ENCODE measurements at regions not wholly inside any gene's neighbourhood (a gene's known extent, or its start where the extent isn't known, plus 50 kb on each side); places are given as distances from the start of the nearest gene placed in this dataset.

- WGBS: 81% methylated on average over 2 of the region's 2 CpGs
- no peaks in the 10 kb centered on the region for H3K27me3 ChIP-seq (replicated peaks; ENCODE audit: insufficient read depth)
- no peak overlapping the region for H3K4me3 ChIP-seq
- intact Hi-C loops (cut with DNase I): no loop called here
- TF ChIP-seq POLR2A (IDR thresholded peaks at IDR 0.05) (no peak), CTCF (IDR thresholded peaks at IDR 0.05) (no peak), POLR2AphosphoS5 (IDR thresholded peaks at IDR 0.05) (no peak)
- H3K4me1 ChIP-seq (replicated peaks): no peaks in the 10 kb centered on the region
- no peak for DNase-seq (ENCODE audit: low spot score)
- no peaks in the 10 kb centered on the region for H3K36me3 ChIP-seq
- peak overlapping the region in 1 of 2 donors; percentile 42 for H3K27ac ChIP-seq
- H3K9me3 ChIP-seq: no peaks in the 10 kb centered on the region
Measured at GRCh38 chr5:57698086-57698485, 215.5 kb upstream of the ACTBL2 start.

- no peaks in the 10 kb centered on the region for H3K36me3 ChIP-seq
- no peaks in the 10 kb centered on the region for H3K9me3 ChIP-seq
- no peak overlapping the region for H3K4me3 ChIP-seq
- 63% methylated on average over 4 of the region's 4 CpGs for WGBS
- H3K27me3 ChIP-seq (replicated peaks; ENCODE audit: insufficient read depth): no peaks in the 10 kb centered on the region
- peak overlapping the region in 1 of 2 donors; percentile 42 for H3K27ac ChIP-seq
- no peaks in the 10 kb centered on the region for H3K4me1 ChIP-seq (replicated peaks)
- intact Hi-C loops (cut with DNase I): no loop called here
- DNase-seq (ENCODE audit: low spot score): no peak
- no peak for TF ChIP-seq POLR2A (IDR thresholded peaks at IDR 0.05)
- no peak for TF ChIP-seq CTCF (IDR thresholded peaks at IDR 0.05)
- no peak for TF ChIP-seq POLR2AphosphoS5 (IDR thresholded peaks at IDR 0.05)
Measured at GRCh38 chr5:57696825-57697570, 214.4 kb upstream of the ACTBL2 start.

DNA sequence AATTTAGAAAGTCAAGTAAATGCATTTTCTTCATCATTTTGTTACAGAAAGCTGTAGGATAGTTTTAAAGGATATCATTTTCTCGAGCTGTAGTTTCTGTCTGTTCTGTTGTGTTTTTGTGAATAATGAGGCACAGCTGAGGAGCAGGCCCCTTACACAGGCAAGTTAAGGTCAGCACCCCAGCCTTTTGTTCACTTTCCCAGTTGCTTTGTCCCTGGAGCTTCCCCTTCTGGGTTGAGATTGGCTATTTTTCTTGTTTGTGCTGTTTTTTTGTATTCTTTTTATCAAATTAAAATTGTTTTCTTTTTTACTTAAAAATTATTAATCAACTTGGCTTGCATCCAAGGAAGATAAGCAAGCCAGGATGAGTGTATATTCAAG lies 213.8 kb upstream of the ACTBL2 start:
- DNase-seq (ENCODE audit: low spot score): no peak
- H3K27ac ChIP-seq: no peak overlapping the region

DNA sequence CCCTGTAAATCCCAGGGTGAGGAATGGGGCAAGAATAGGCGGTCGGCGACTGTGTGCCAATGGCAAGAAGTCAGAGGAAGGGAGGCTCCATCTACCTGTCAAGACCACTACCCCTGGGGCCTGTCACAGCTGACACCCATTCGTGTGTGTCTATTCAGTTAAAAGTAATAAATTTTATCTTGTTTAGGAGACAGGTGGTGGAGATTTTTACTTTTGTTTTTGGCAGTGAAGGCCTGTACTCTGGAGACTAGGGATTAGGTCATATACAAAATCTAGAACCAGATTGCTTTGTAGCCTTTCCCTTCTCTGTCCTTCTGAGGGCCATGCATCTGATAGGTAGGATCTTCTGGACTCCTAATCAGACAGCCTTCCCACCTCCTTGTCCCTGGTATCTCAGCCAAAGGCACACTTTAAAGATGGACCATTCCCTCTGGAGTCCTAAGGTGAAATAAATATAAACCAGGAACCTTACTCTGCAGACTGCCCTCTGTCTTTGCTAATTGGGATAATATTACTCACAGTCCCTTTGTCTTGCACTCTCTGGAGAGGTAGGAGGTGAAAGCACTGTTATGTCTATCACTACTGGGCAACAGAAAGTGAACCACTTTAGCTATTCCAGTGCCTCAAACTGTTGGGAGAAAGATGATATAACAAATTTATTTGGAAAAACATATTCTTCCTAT lies 213.2 kb upstream of the ACTBL2 start:
- DNase-seq (ENCODE audit: low spot score): no peak
- Histone ChIP-seq H3K4me3 (no peak overlapping the region), H3K27me3 (replicated peaks; ENCODE audit: insufficient read depth) (no peaks in the 10 kb centered on the region), H3K4me1 (replicated peaks) (no peaks in the 10 kb centered on the region), H3K9me3 (no peaks in the 10 kb centered on the region), H3K36me3 (no peaks in the 10 kb centered on the region), H3K27ac (no peak overlapping the region)
- TF ChIP-seq POLR2A (IDR thresholded peaks at IDR 0.05): no peak
- TF ChIP-seq POLR2AphosphoS5 (IDR thresholded peaks at IDR 0.05): no peak
- no peak for TF ChIP-seq CTCF (IDR thresholded peaks at IDR 0.05)
- intact Hi-C loops (cut with DNase I): no loop called here
- WGBS: 64% methylated on average over 4 of the region's 4 CpGs

More for the DNA sequence above, 213.8 kb upstream of the ACTBL2 start:
- TF ChIP-seq POLR2A (IDR thresholded peaks at IDR 0.05): no peak
- TF ChIP-seq CTCF (IDR thresholded peaks at IDR 0.05): no peak
- TF ChIP-seq POLR2AphosphoS5 (IDR thresholded peaks at IDR 0.05): no peak
- Histone ChIP-seq H3K4me3 (no peak overlapping the region), H3K4me1 (replicated peaks) (no peaks in the 10 kb centered on the region), H3K27me3 (replicated peaks; ENCODE audit: insufficient read depth) (no peaks in the 10 kb centered on the region), H3K9me3 (no peaks in the 10 kb centered on the region), H3K36me3 (no peaks in the 10 kb centered on the region)
- intact Hi-C loops (cut with DNase I): no loop called here
- 72% methylated on average over 1 of the region's 1 CpG for WGBS

DNA sequence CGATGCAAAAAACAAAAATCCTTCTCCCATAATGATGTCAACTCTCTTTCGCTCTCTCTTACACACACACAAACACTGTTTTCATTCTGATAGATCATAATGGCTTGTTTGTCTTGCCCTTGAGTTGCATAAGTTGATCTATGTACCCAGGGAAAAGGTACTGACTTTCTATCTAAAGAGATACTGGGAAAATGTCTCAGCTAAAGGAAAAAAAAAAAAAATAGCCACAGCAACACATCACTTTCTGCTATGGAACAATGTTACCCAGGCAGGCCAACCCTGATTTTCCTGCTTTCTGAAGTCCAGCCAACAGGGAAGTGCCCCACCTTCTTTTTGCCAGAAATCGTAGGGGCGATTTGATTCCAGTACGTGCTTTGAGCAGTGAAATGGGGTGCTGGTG lies 212.6 kb upstream of the ACTBL2 start:
- intact Hi-C loops (cut with DNase I): no loop called here

More for the DNA sequence above, 212.6 kb upstream of the ACTBL2 start:
- no peaks in the 10 kb centered on the region for H3K36me3 ChIP-seq
- H3K27ac ChIP-seq: no peak overlapping the region
- no peak for TF ChIP-seq POLR2AphosphoS5 (IDR thresholded peaks at IDR 0.05)
- TF ChIP-seq CTCF (IDR thresholded peaks at IDR 0.05): no peak
- TF ChIP-seq POLR2A (IDR thresholded peaks at IDR 0.05): no peak
- no peaks in the 10 kb centered on the region for H3K9me3 ChIP-seq
- no peak for DNase-seq (ENCODE audit: low spot score)
- no peaks in the 10 kb centered on the region for H3K4me1 ChIP-seq (replicated peaks)
- no peaks in the 10 kb centered on the region for H3K27me3 ChIP-seq (replicated peaks; ENCODE audit: insufficient read depth)
- WGBS: 73% methylated on average over 5 of the region's 5 CpGs
- H3K4me3 ChIP-seq: no peak overlapping the region
